CD14-positive monocyte (primary cell): ENCODE measurements at regions not wholly inside any gene's neighbourhood (a gene's known extent, or its start where the extent isn't known, plus 50 kb on each side); places are given as distances from the start of the nearest gene placed in this dataset.
A peak's percentile ranks its signal among the peaks of the same experiment; 100 is the strongest.

Source experiments
- DNase-seq, 3 donors: peaks; one replicate each; pipeline ENCODE4 v3.0.0-alpha.2; 2011 to 2022
- H2AFZ ChIP-seq: 2 replicates; pipeline ENCODE4 v1.6.0; 2012; ENCODE audit warnings: mild to moderate bottlenecking, low read depth, low read length, inconsistent platforms; ENCODE audit not compliant: insufficient read depth, poor library complexity, severe bottlenecking
- H3K27ac ChIP-seq, 2 donors: 1 replicate in 1 of 2; 2 replicates in 1 of 2; pipeline ENCODE4 v1.5.1; 2012 to 2013; ENCODE audit warnings: low read length in 2 of 2, control low read depth in 1 of 2, inconsistent platforms in 1 of 2, low read depth in 1 of 2, mild to moderate bottlenecking in 1 of 2
- H3K27me3 ChIP-seq, 2 donors: one replicate each; pipeline versions ENCODE4 v1.6.0 to v1.6.1; 2011 to 2013; ENCODE audit warnings: low read length in 2 of 2; ENCODE audit not compliant: control insufficient read depth in 2 of 2, insufficient read depth in 2 of 2
- H3K36me3 ChIP-seq, 2 donors: replicated peaks in 1 of 2; 1 replicate in 1 of 2; 2 replicates in 1 of 2; pipeline versions ENCODE4 v1.5.1 to v1.6.1; 2012 to 2013; ENCODE audit warnings: low read length in 2 of 2, control low read depth in 1 of 2, inconsistent platforms in 1 of 2, mild to moderate bottlenecking in 1 of 2; ENCODE audit not compliant: insufficient read depth in 2 of 2, control insufficient read depth in 1 of 2
- H3K4me1 ChIP-seq, 2 donors: 1 replicate in 1 of 2; 2 replicates in 1 of 2; pipeline versions ENCODE4 v1.5.1 to v1.6.1; 2012 to 2013; ENCODE audit warnings: low read length in 2 of 2, control low read depth in 1 of 2, inconsistent platforms in 1 of 2, mild to moderate bottlenecking in 1 of 2, moderate library complexity in 1 of 2; ENCODE audit not compliant: insufficient read depth in 2 of 2, control insufficient read depth in 1 of 2
- H3K4me2 ChIP-seq: replicated peaks from 2 replicates; pipeline ENCODE3; 2012; ENCODE audit warnings: low read length, moderate library complexity, mild to moderate bottlenecking; ENCODE audit not compliant: poor library complexity, severe bottlenecking; ENCODE audit errors: extremely low read depth
- H3K4me3 ChIP-seq, 3 experiments: fragments of 200-600 bp in 1 of 3; sonication (generic) in 1 of 3; replicated peaks in 1 of 3; 1 replicate in 2 of 3; 2 replicates in 1 of 3; pipeline ENCODE4 v1.5.1; 2011 to 2013; ENCODE audit warnings: low read length in 3 of 3, mild to moderate bottlenecking in 3 of 3, control low read depth in 2 of 3, low read depth in 2 of 3, inconsistent platforms in 1 of 3, moderate library complexity in 1 of 3
- H3K79me2 ChIP-seq: 2 replicates; pipeline ENCODE4 v1.6.0; 2012; ENCODE audit warnings: mild to moderate bottlenecking, control low read depth, inconsistent platforms, low read length, moderate library complexity; ENCODE audit not compliant: insufficient read depth
- H3K9ac ChIP-seq: 2 replicates; pipeline ENCODE4 v1.6.0; 2017; ENCODE audit warnings: low read length, mild to moderate bottlenecking; ENCODE audit not compliant: insufficient read depth, poor library complexity, severe bottlenecking
- H3K9me3 ChIP-seq, 2 donors: replicated peaks in 1 of 2; 1 replicate in 1 of 2; 2 replicates in 1 of 2; pipeline versions ENCODE4 v1.5.1 to v1.6.1; 2012 to 2013; ENCODE audit warnings: low read length in 2 of 2, control low read depth in 1 of 2; ENCODE audit not compliant: control insufficient read depth in 1 of 2, insufficient read depth in 1 of 2
- H4K20me1 ChIP-seq: 2 replicates; pipeline ENCODE4 v1.6.0; 2012; ENCODE audit warnings: mild to moderate bottlenecking, low read length, control low read depth, moderate library complexity; ENCODE audit not compliant: insufficient read depth
- H3K27ac Mint-ChIP-seq, 7 donors: one replicate each; pipeline ENCODE4 v1.8.0; 2020; ENCODE audit warnings: mild to moderate bottlenecking in 7 of 7, mixed read lengths in 7 of 7, moderate library complexity in 6 of 7, inconsistent platforms in 2 of 7
- H3K27me3 Mint-ChIP-seq, 3 donors: one replicate each; pipeline ENCODE4 v1.8.0; 2021 to 2022; ENCODE audit warnings: low read depth in 3 of 3, mild to moderate bottlenecking in 3 of 3, mixed read lengths in 3 of 3, moderate library complexity in 3 of 3, inconsistent platforms in 1 of 3
- H3K36me3 Mint-ChIP-seq, 2 donors: one replicate each; pipeline ENCODE4 v1.8.0; 2020; ENCODE audit warnings: mixed read lengths in 2 of 2, inconsistent platforms in 1 of 2, mild to moderate bottlenecking in 1 of 2
- H3K4me1 Mint-ChIP-seq: one replicate; pipeline ENCODE4 v1.8.0; 2020; ENCODE audit warnings: mild to moderate bottlenecking, mixed read lengths
- H3K4me3 Mint-ChIP-seq, 2 donors: one replicate each; pipeline ENCODE4 v1.8.0; 2020; ENCODE audit warnings: mild to moderate bottlenecking in 2 of 2, mixed read lengths in 2 of 2, moderate library complexity in 1 of 2
- H3K9me3 Mint-ChIP-seq, 7 donors: one replicate each; pipeline ENCODE4 v1.8.0; 2020 to 2022; ENCODE audit warnings: mixed read lengths in 7 of 7, mild to moderate bottlenecking in 6 of 7, moderate library complexity in 6 of 7, inconsistent platforms in 2 of 7
- CTCF ChIP-seq: fragments of 200-600 bp; IDR thresholded peaks from one replicate; pipeline ENCODE4 v1.8.0; 2022; ENCODE audit warnings: antibody characterized with exemption, mild to moderate bottlenecking
- WGBS: methylation state at CpG from one replicate; pipeline ENCODE4 v1.1.5; 2013; ENCODE audit warnings: missing lambda C conversion rate; ENCODE audit not compliant: insufficient coverage; 5-methylcytosine and 5-hydroxymethylcytosine counted together
- intact Hi-C, 2 donors: fragments of 100-400 bp; cut with micrococcal nuclease; formaldehyde crosslinking; loops; one replicate each; pipeline versions ENCODE4 v1.15.0 to v1.15.1; 2023

- no peaks in the 10 kb centered on the region for H3K36me3 Mint-ChIP-seq
- H3K9me3 Mint-ChIP-seq: peaks cover 0 to 3% (median 0%) of the 10 kb centered on the region in 7 donors
- intact Hi-C loops: no loop called here
- no peaks in the 10 kb centered on the region for H3K9me3 ChIP-seq
- H4K20me1 ChIP-seq: no peaks in the 10 kb centered on the region
- no peak for TF ChIP-seq CTCF
- H3K4me1 Mint-ChIP-seq: no peaks in the 10 kb centered on the region
- H2AFZ ChIP-seq: no peak overlapping the region
- H3K4me1 ChIP-seq: no peaks in the 10 kb centered on the region
- H3K27ac ChIP-seq: no peak overlapping the region
- no peak overlapping the region for H3K9ac ChIP-seq
- 94% methylated on average over 8 of the region's 10 CpGs for WGBS
- DNase-seq: no peak
- no peaks in the 10 kb centered on the region for H3K36me3 ChIP-seq
- no peak overlapping the region for H3K27ac Mint-ChIP-seq
- H3K4me3 ChIP-seq: no peak overlapping the region
- no peak overlapping the region for H3K4me2 ChIP-seq
- H3K27me3 ChIP-seq: no peaks in the 10 kb centered on the region
- H3K4me3 Mint-ChIP-seq: no peak overlapping the region
- H3K27me3 Mint-ChIP-seq: peaks cover 5 to 8% (median 6%) of the 10 kb centered on the region in 3 donors
- H3K79me2 ChIP-seq: no peaks in the 10 kb centered on the region
Measured at GRCh38 chr15:98394546-98394945, 253.8 kb upstream of the IGF1R start.

GRCh38 chr15:98395974-98396610, 252.2 kb upstream of the IGF1R start:
- Mint-ChIP-seq H3K4me3 (no peak overlapping the region), H3K27ac (peak overlapping the region in 1 of 7 donors; percentile 40), H3K4me1 (no peaks in the 10 kb centered on the region), H3K27me3 (peaks cover 4 to 8% (median 5%) of the 10 kb centered on the region in 3 donors), H3K9me3 (peaks cover 0 to 3% (median 0%) of the 10 kb centered on the region in 7 donors), H3K36me3 (no peaks in the 10 kb centered on the region)
- no peak for DNase-seq
- Histone ChIP-seq H3K9ac (no peak overlapping the region), H3K36me3 (no peaks in the 10 kb centered on the region), H3K27ac (no peak overlapping the region), H3K4me3 (no peak overlapping the region), H4K20me1 (no peaks in the 10 kb centered on the region), H3K4me1 (no peaks in the 10 kb centered on the region), H3K4me2 (no peak overlapping the region), H3K9me3 (no peaks in the 10 kb centered on the region), H2AFZ (no peak overlapping the region), H3K27me3 (no peaks in the 10 kb centered on the region), H3K79me2 (no peaks in the 10 kb centered on the region)
- 93% methylated on average over 3 of the region's 6 CpGs for WGBS
- intact Hi-C loops: no loop called here
- no peak for TF ChIP-seq CTCF
